ENCODE measurements at regions not wholly inside any gene's neighbourhood (a gene's known extent, or its start where the extent isn't known, plus 50 kb on each side); places are given as distances from the start of the nearest gene placed in this dataset.

- TF ChIP-seq CTCF (IDR thresholded peaks at IDR 0.05) (no peak), POLR2AphosphoS5 (IDR thresholded peaks at IDR 0.05) (no peak)
Observed at GRCh38 chr3:181455276-181455675, 256.4 kb upstream of the SOX2 start.
